GM23338 (cell line): ENCODE measurements at regions not wholly inside any gene's neighbourhood (a gene's known extent, or its start where the extent isn't known, plus 50 kb on each side); places are given as distances from the start of the nearest gene placed in this dataset.

Source experiments
- CREB1 ChIP-seq: fragments of 250-450 bp; sonication (Bioruptor Pico); IDR thresholded peaks from 2 replicates; pipeline ENCODE4 v1.5.0; 2020; ENCODE audit warnings: low read depth, mild to moderate bottlenecking, moderate library complexity
- EZH2 ChIP-seq: fragments of 200-600 bp; sonication (generic); IDR thresholded peaks from one replicate; pipeline ENCODE4 v1.8.0; 2017; ENCODE audit warnings: antibody characterized with exemption, mild to moderate bottlenecking, low read depth; ENCODE audit not compliant: unreplicated experiment
- EZH2phosphoT487 ChIP-seq: fragments of 200-600 bp; sonication (generic); IDR thresholded peaks from one replicate; pipeline ENCODE4 v1.8.1; 2018; ENCODE audit warnings: antibody characterized with exemption; ENCODE audit not compliant: unreplicated experiment
- POLR2AphosphoS5 ChIP-seq: IDR thresholded peaks from 2 replicates; pipeline ENCODE4 v1.6.1; 2016; ENCODE audit warnings: antibody characterized with exemption, low read depth
- TF ChIP-seq, protein P1 (sequence below), 2 experiments: fragments of 200-600 bp in 1 of 2; sonication (generic) in 1 of 2; conservative IDR thresholded peaks; 2 replicates each; pipeline versions ENCODE4 v1.5.1 to v1.6.1; 2016 to 2017; ENCODE audit warnings: antibody characterized with exemption in 2 of 2, low read depth in 2 of 2, mild to moderate bottlenecking in 2 of 2, moderate library complexity in 1 of 2
- TF ChIP-seq, protein P2 (sequence below): IDR thresholded peaks from one replicate; pipeline ENCODE4 v1.6.1; 2018; ENCODE audit warnings: antibody characterized with exemption; ENCODE audit not compliant: unreplicated experiment
- TF ChIP-seq, protein P3 (sequence below): IDR thresholded peaks from 2 replicates; pipeline ENCODE4 v1.6.1; 2016; ENCODE audit warnings: antibody characterized with exemption

DNA sequence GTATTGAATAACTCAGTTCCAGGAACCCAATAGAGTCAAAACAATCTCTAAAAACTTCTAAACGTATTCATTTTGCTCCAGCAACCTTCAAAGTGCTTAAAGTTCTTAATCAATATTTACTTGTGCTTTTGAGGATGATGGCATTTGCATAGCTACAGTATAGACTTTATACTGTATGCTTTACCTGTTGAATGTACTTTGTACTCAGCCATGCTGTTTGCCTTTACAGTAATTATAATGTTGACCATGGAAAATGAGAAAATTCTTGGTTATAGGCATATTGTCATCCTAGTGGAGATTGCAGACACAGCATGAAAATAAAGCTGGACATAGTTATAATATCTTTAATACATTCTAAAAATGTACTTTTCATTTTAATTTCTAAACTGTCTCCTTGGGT is 762.7 kb upstream of the PHF14 start:
- TF ChIP-seq POLR2AphosphoS5, result no peak
- TF ChIP-seq, protein P1, sequence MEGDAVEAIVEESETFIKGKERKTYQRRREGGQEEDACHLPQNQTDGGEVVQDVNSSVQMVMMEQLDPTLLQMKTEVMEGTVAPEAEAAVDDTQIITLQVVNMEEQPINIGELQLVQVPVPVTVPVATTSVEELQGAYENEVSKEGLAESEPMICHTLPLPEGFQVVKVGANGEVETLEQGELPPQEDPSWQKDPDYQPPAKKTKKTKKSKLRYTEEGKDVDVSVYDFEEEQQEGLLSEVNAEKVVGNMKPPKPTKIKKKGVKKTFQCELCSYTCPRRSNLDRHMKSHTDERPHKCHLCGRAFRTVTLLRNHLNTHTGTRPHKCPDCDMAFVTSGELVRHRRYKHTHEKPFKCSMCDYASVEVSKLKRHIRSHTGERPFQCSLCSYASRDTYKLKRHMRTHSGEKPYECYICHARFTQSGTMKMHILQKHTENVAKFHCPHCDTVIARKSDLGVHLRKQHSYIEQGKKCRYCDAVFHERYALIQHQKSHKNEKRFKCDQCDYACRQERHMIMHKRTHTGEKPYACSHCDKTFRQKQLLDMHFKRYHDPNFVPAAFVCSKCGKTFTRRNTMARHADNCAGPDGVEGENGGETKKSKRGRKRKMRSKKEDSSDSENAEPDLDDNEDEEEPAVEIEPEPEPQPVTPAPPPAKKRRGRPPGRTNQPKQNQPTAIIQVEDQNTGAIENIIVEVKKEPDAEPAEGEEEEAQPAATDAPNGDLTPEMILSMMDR (conservative IDR thresholded peaks at IDR 0.05; ENCODE audit: low read depth in 2 of 2), result no peak
- no peak for TF ChIP-seq EZH2phosphoT487
- TF ChIP-seq EZH2, result no peak
- TF ChIP-seq, protein P2, sequence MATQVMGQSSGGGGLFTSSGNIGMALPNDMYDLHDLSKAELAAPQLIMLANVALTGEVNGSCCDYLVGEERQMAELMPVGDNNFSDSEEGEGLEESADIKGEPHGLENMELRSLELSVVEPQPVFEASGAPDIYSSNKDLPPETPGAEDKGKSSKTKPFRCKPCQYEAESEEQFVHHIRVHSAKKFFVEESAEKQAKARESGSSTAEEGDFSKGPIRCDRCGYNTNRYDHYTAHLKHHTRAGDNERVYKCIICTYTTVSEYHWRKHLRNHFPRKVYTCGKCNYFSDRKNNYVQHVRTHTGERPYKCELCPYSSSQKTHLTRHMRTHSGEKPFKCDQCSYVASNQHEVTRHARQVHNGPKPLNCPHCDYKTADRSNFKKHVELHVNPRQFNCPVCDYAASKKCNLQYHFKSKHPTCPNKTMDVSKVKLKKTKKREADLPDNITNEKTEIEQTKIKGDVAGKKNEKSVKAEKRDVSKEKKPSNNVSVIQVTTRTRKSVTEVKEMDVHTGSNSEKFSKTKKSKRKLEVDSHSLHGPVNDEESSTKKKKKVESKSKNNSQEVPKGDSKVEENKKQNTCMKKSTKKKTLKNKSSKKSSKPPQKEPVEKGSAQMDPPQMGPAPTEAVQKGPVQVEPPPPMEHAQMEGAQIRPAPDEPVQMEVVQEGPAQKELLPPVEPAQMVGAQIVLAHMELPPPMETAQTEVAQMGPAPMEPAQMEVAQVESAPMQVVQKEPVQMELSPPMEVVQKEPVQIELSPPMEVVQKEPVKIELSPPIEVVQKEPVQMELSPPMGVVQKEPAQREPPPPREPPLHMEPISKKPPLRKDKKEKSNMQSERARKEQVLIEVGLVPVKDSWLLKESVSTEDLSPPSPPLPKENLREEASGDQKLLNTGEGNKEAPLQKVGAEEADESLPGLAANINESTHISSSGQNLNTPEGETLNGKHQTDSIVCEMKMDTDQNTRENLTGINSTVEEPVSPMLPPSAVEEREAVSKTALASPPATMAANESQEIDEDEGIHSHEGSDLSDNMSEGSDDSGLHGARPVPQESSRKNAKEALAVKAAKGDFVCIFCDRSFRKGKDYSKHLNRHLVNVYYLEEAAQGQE, result no peak
- no peak for TF ChIP-seq CREB1 (CRISPR knock-in tag)
- TF ChIP-seq, protein P3, sequence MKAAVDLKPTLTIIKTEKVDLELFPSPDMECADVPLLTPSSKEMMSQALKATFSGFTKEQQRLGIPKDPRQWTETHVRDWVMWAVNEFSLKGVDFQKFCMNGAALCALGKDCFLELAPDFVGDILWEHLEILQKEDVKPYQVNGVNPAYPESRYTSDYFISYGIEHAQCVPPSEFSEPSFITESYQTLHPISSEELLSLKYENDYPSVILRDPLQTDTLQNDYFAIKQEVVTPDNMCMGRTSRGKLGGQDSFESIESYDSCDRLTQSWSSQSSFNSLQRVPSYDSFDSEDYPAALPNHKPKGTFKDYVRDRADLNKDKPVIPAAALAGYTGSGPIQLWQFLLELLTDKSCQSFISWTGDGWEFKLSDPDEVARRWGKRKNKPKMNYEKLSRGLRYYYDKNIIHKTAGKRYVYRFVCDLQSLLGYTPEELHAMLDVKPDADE, result no peak
